Testis (tissue), 2 donors: ENCODE measurements at regions not wholly inside any gene's neighbourhood (a gene's known extent, or its start where the extent isn't known, plus 50 kb on each side); places are given as distances from the start of the nearest gene placed in this dataset.
"Not testable (repeated sequence)": the region's sequence is repeated elsewhere in the genome, so short reads cannot be mapped to it uniquely, and the experiment has no call there.

Experiments used
- DNase-seq: peaks from one replicate; pipeline ENCODE4 v3.0.0-alpha.2; 2019
- H3K27ac ChIP-seq, 2 donors: fragments of 200-600 bp; sonication (generic); one replicate each; pipeline ENCODE4 v1.5.1; 2019
- H3K27me3 ChIP-seq: fragments of 200-600 bp; sonication (generic); one replicate; pipeline ENCODE4 v1.5.1; 2019
- H3K36me3 ChIP-seq: fragments of 200-600 bp; sonication (generic); one replicate; pipeline ENCODE4 v1.5.1; 2017; ENCODE audit warnings: low read depth; ENCODE audit errors: missing control alignments
- H3K4me1 ChIP-seq: fragments of 200-600 bp; sonication (generic); one replicate; pipeline ENCODE4 v1.5.1; 2019
- H3K4me3 ChIP-seq, 2 donors: fragments of 200-600 bp; sonication (generic); one replicate each; pipeline ENCODE4 v1.5.1; 2017 to 2019
- H3K9me3 ChIP-seq: fragments of 200-600 bp; sonication (generic); one replicate; pipeline ENCODE4 v1.5.1; 2017
- CTCF ChIP-seq, 3 experiments: fragments of 450-650 bp in 2 of 3; fragments of 200-600 bp in 1 of 3; sonication (generic) in 1 of 3; IDR thresholded peaks; one replicate each; pipeline ENCODE4 v1.5.1; 2016 to 2019; ENCODE audit warnings: antibody characterized with exemption in 3 of 3, mild to moderate bottlenecking in 2 of 3, moderate library complexity in 1 of 3
- POLR2A ChIP-seq: fragments of 450-650 bp; IDR thresholded peaks from one replicate; pipeline ENCODE4 v1.6.1; 2017; ENCODE audit warnings: antibody characterized with exemption, mild to moderate bottlenecking, moderate library complexity
- WGBS, 2 donors: methylation state at CpG; one replicate each; pipeline ENCODE4 v1.1.5; 2018; 5-methylcytosine and 5-hydroxymethylcytosine counted together
- intact Hi-C: fragments of 100-400 bp; cut with DNase I; formaldehyde crosslinking; loops from one replicate; pipeline ENCODE4 v1.15.1; 2023; ENCODE audit warnings: low total_unique reads

- no peaks in the 10 kb centered on the region for H3K36me3 ChIP-seq
- no peaks in the 10 kb centered on the region for H3K4me1 ChIP-seq
- H3K4me3 ChIP-seq: no peak overlapping the region
- no peaks in the 10 kb centered on the region for H3K27me3 ChIP-seq
- intact Hi-C loops: no loop called here
- DNase-seq: no peak
- no peak overlapping the region for H3K27ac ChIP-seq
- TF ChIP-seq CTCF (IDR thresholded peaks at IDR 0.05) (no peak), POLR2A (no peak)
- H3K9me3 ChIP-seq: no peaks in the 10 kb centered on the region
Measured at GRCh38 chr4:174183259-174183658, 100.2 kb downstream of the FBXO8 start.

GRCh38 chr4:174181827-174182226 is 101.6 kb downstream of the FBXO8 start:
- no peak overlapping the region for H3K27ac ChIP-seq
- H3K9me3 ChIP-seq: no peaks in the 10 kb centered on the region
- no peak overlapping the region for H3K4me3 ChIP-seq
- H3K27me3 ChIP-seq: no peaks in the 10 kb centered on the region
- H3K4me1 ChIP-seq: no peaks in the 10 kb centered on the region
- no peak for DNase-seq
- no peak for TF ChIP-seq CTCF (IDR thresholded peaks at IDR 0.05)
- TF ChIP-seq POLR2A: no peak
- intact Hi-C loops: no loop called here
- H3K36me3 ChIP-seq: no peaks in the 10 kb centered on the region

GRCh38 chr4:174177536-174177935 is 105.9 kb downstream of the FBXO8 start:
- intact Hi-C loops: no loop called here
- DNase-seq: no peak
- no peaks in the 10 kb centered on the region for H3K27me3 ChIP-seq
- no peaks in the 10 kb centered on the region for H3K4me1 ChIP-seq
- 45 to 58% methylated on average over 1 of the region's 1 CpG for WGBS, 2 donors
- TF ChIP-seq CTCF (IDR thresholded peaks at IDR 0.05) (no peak), POLR2A (no peak)
- no peak overlapping the region for H3K4me3 ChIP-seq
- no peak overlapping the region for H3K27ac ChIP-seq
- H3K36me3 ChIP-seq: no peaks in the 10 kb centered on the region
- H3K9me3 ChIP-seq: no peaks in the 10 kb centered on the region

GRCh38 chr4:174175836-174176235 is 107.6 kb downstream of the FBXO8 start:
- intact Hi-C loops, H3K27ac ChIP-seq, H3K4me1 ChIP-seq, H3K36me3 ChIP-seq, H3K27me3 ChIP-seq, H3K9me3 ChIP-seq, DNase-seq, H3K4me3 ChIP-seq: not testable (repeated sequence)
- 81 to 83% methylated on average over 4 of the region's 4 CpGs for WGBS, 2 donors

GRCh38 chr4:174173360-174173759 is 110.1 kb downstream of the FBXO8 start:
- TF ChIP-seq POLR2A (no peak), CTCF (IDR thresholded peaks at IDR 0.05) (no peak)
- no peak for DNase-seq
- H3K36me3 ChIP-seq: no peaks in the 10 kb centered on the region
- no peaks in the 10 kb centered on the region for H3K27me3 ChIP-seq
- no peaks in the 10 kb centered on the region for H3K9me3 ChIP-seq
- H3K27ac ChIP-seq: no peak overlapping the region
- H3K4me1 ChIP-seq: no peaks in the 10 kb centered on the region
- WGBS, 2 donors: 73 to 88% methylated on average over 1 of the region's 1 CpG
- intact Hi-C loops: no loop called here
- H3K4me3 ChIP-seq: no peak overlapping the region
